GM12873 (cell line): ENCODE measurements at regions not wholly inside any gene's neighbourhood (a gene's known extent, or its start where the extent isn't known, plus 50 kb on each side); places are given as distances from the start of the nearest gene placed in this dataset.

Source experiments
- CTCF ChIP-seq: IDR thresholded peaks from 2 replicates; pipeline ENCODE4 v1.5.1; 2012; ENCODE audit warnings: low read depth, mild to moderate bottlenecking, moderate library complexity, low read length, control low read depth; ENCODE audit not compliant: insufficient read depth; ENCODE audit errors: missing control alignments

- TF ChIP-seq CTCF, result no peak
Measured at GRCh38 chr6:996271-996852, 303.4 kb upstream of the EXOC2 start.

GRCh38 chr6:991192-991591 lies 298.3 kb upstream of the EXOC2 start:
- no peak for TF ChIP-seq CTCF

GRCh38 chr6:984031-984430 lies 291.1 kb upstream of the EXOC2 start:
- no peak for TF ChIP-seq CTCF

GRCh38 chr6:978937-979685 lies 286.2 kb upstream of the EXOC2 start:
- no peak for TF ChIP-seq CTCF

GRCh38 chr6:971981-972640 lies 279.2 kb upstream of the EXOC2 start:
- TF ChIP-seq CTCF, result no peak

- no peak for TF ChIP-seq CTCF
Measured at GRCh38 chr6:968791-969190, 275.9 kb upstream of the EXOC2 start.

- no peak for TF ChIP-seq CTCF
Measured at GRCh38 chr6:967701-968100, 274.8 kb upstream of the EXOC2 start.
